SK-N-SH treated with all-trans-retinoic acid at 6 μM for 48 hours (cell line): ENCODE measurements at regions not wholly inside any gene's neighbourhood (a gene's known extent, or its start where the extent isn't known, plus 50 kb on each side); places are given as distances from the start of the nearest gene placed in this dataset.

Experiments used
- ATAC-seq: fragments of 200-7000 bp; cut with Tn5 transposase; 3 replicates; pipeline ENCODE4 v1.9.1; 2020; ENCODE audit warnings: mild to moderate bottlenecking, moderate library complexity
- ARNTL ChIP-seq: fragments of 450-650 bp; formaldehyde crosslinking; IDR thresholded peaks from 2 replicates; pipeline ENCODE4 v1.5.0; 2020; ENCODE audit warnings: low read depth, mild to moderate bottlenecking, moderate library complexity, borderline replicate concordance
- BACH2 ChIP-seq: fragments of 250-450 bp; sonication (Bioruptor Pico); IDR thresholded peaks from 2 replicates; pipeline ENCODE4 v1.9.0; 2021; ENCODE audit warnings: mild to moderate bottlenecking, borderline replicate concordance
- CSDC2 ChIP-seq: fragments of 250-450 bp; sonication (Bioruptor Pico); IDR thresholded peaks from 2 replicates; pipeline ENCODE4 v1.5.0; 2020; ENCODE audit warnings: mild to moderate bottlenecking, moderate library complexity
- CSRNP3 ChIP-seq: fragments of 250-450 bp; sonication (Bioruptor Pico); IDR thresholded peaks from 2 replicates; pipeline ENCODE4 v1.5.1; 2021; ENCODE audit warnings: mild to moderate bottlenecking, moderate library complexity
- ESRRG ChIP-seq: fragments of 250-450 bp; sonication (Bioruptor Pico); IDR thresholded peaks from 2 replicates; pipeline ENCODE4 v1.6.1; 2021; ENCODE audit warnings: mild to moderate bottlenecking
- GLIS3 ChIP-seq: fragments of 250-450 bp; sonication (Bioruptor Pico); IDR thresholded peaks from 2 replicates; pipeline ENCODE4 v1.5.0; 2020; ENCODE audit warnings: mild to moderate bottlenecking, moderate library complexity
- ISL1 ChIP-seq: fragments of 250-450 bp; sonication (Bioruptor Pico); IDR thresholded peaks from 2 replicates; pipeline ENCODE4 v2.1.2; 2022; ENCODE audit warnings: mild to moderate bottlenecking, moderate library complexity
- OSR1 ChIP-seq: fragments of 250-450 bp; sonication (Bioruptor Pico); IDR thresholded peaks from 2 replicates; pipeline ENCODE4 v1.8.0; 2022; ENCODE audit warnings: moderate library complexity, mild to moderate bottlenecking, inconsistent platforms
- PATZ1 ChIP-seq: fragments of 250-450 bp; sonication (Bioruptor Pico); IDR thresholded peaks from 2 replicates; pipeline ENCODE4 v1.8.0; 2020; ENCODE audit warnings: mild to moderate bottlenecking, moderate library complexity, borderline replicate concordance
- POU6F1 ChIP-seq: fragments of 250-450 bp; sonication (Bioruptor Pico); IDR thresholded peaks from 2 replicates; pipeline ENCODE4 v1.8.0; 2021; ENCODE audit warnings: low read depth, mild to moderate bottlenecking, moderate library complexity, borderline replicate concordance
- PPARA ChIP-seq: fragments of 250-450 bp; sonication (Bioruptor Pico); IDR thresholded peaks from 2 replicates; pipeline ENCODE4 v1.5.0; 2020; ENCODE audit warnings: mild to moderate bottlenecking, borderline replicate concordance
- RARB ChIP-seq: fragments of 250-450 bp; sonication (Bioruptor Pico); IDR thresholded peaks from 2 replicates; pipeline ENCODE4 v1.8.0; 2021; ENCODE audit warnings: mild to moderate bottlenecking, moderate library complexity
- SNAI2 ChIP-seq: fragments of 250-450 bp; sonication (Bioruptor Pico); IDR thresholded peaks from 2 replicates; pipeline ENCODE4 v1.5.0; 2020; ENCODE audit warnings: mild to moderate bottlenecking, moderate library complexity
- TCF4 ChIP-seq: fragments of 250-450 bp; sonication (Bioruptor Pico); IDR thresholded peaks from 2 replicates; pipeline ENCODE4 v1.8.0; 2021; ENCODE audit warnings: mild to moderate bottlenecking, moderate library complexity, borderline replicate concordance
- TOX ChIP-seq: fragments of 250-450 bp; sonication (Bioruptor Pico); IDR thresholded peaks from 2 replicates; pipeline ENCODE4 v1.8.0; 2021; ENCODE audit warnings: mild to moderate bottlenecking, moderate library complexity, borderline replicate concordance
- ZC3H10 ChIP-seq: fragments of 250-450 bp; sonication (Bioruptor Pico); IDR thresholded peaks from 2 replicates; pipeline ENCODE4 v1.5.1; 2021; ENCODE audit warnings: mild to moderate bottlenecking, moderate library complexity
- ZFP3 ChIP-seq: fragments of 250-450 bp; sonication (Bioruptor Pico); IDR thresholded peaks from 2 replicates; pipeline ENCODE4 v1.5.0; 2020; ENCODE audit warnings: mild to moderate bottlenecking, moderate library complexity
- ZNF565 ChIP-seq: fragments of 450-650 bp; formaldehyde crosslinking; conservative IDR thresholded peaks from 2 replicates; pipeline ENCODE4 v1.5.0; 2020; ENCODE audit warnings: low read depth, mild to moderate bottlenecking, moderate library complexity
- ZNF70 ChIP-seq: fragments of 450-650 bp; formaldehyde crosslinking; IDR thresholded peaks from 2 replicates; pipeline ENCODE4 v1.5.0; 2020; ENCODE audit warnings: mild to moderate bottlenecking, moderate library complexity
- ZNF8 ChIP-seq: fragments of 450-650 bp; formaldehyde crosslinking; IDR thresholded peaks from 2 replicates; pipeline ENCODE4 v1.5.0; 2020; ENCODE audit warnings: mild to moderate bottlenecking, moderate library complexity
- TF ChIP-seq, protein P1 (sequence below): fragments of 250-450 bp; sonication (Bioruptor Pico); IDR thresholded peaks from 2 replicates; pipeline ENCODE4 v1.5.0; 2020; ENCODE audit warnings: mild to moderate bottlenecking, moderate library complexity

DNA sequence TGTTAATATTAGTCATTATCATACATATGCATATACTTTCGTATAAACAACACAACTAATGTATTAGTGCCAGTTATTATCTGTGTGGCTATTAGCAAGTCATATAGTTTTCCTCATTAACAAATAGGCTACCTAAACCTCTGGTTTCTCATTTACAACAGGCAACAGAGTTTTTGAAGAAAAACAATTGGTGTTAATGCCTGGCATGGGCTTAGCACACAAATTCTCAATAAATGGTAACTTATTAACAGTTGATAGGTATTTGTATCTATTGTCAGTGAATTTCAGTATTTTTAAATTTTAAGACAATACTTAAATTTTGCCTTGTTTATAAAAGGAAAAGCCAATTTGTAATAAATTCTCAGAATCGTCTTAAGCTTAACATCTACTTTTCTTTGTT lies 182.5 kb downstream of the PMAIP1 start:
- no peak for ATAC-seq
- TF ChIP-seq ZFP3 (no peak), GLIS3 (CRISPR knock-in tag) (no peak), PATZ1 (CRISPR knock-in tag) (no peak), ISL1 (CRISPR knock-in tag) (no peak), ZNF70 (no peak), ZNF8 (no peak), BACH2 (no peak), RARB (CRISPR knock-in tag) (no peak), TOX (no peak)

DNA sequence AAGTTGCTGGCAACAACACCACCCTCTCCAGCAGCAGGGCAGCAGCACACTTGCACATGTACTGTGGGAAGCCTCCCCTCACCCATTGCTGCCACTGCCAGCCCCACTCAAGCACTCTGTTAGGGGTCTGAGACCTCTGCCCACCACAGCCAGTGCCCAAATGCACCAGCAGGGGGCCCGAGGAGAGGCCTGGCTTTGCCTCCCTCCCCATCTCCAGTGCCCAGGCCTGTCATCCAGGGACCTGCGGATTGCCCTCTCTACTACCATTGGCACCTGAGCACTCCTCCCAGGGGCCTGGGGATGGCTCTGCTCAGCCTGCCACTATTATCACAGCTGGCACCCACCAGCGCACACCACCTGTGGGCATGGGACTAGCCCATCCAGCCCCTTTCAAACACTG lies 175.7 kb downstream of the PMAIP1 start:
- no peak for ATAC-seq
- TF ChIP-seq CSDC2 (CRISPR knock-in tag) = no peak
- TF ChIP-seq, protein P1, sequence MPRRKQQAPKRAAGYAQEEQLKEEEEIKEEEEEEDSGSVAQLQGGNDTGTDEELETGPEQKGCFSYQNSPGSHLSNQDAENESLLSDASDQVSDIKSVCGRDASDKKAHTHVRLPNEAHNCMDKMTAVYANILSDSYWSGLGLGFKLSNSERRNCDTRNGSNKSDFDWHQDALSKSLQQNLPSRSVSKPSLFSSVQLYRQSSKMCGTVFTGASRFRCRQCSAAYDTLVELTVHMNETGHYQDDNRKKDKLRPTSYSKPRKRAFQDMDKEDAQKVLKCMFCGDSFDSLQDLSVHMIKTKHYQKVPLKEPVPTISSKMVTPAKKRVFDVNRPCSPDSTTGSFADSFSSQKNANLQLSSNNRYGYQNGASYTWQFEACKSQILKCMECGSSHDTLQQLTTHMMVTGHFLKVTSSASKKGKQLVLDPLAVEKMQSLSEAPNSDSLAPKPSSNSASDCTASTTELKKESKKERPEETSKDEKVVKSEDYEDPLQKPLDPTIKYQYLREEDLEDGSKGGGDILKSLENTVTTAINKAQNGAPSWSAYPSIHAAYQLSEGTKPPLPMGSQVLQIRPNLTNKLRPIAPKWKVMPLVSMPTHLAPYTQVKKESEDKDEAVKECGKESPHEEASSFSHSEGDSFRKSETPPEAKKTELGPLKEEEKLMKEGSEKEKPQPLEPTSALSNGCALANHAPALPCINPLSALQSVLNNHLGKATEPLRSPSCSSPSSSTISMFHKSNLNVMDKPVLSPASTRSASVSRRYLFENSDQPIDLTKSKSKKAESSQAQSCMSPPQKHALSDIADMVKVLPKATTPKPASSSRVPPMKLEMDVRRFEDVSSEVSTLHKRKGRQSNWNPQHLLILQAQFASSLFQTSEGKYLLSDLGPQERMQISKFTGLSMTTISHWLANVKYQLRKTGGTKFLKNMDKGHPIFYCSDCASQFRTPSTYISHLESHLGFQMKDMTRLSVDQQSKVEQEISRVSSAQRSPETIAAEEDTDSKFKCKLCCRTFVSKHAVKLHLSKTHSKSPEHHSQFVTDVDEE = no peak
- TF ChIP-seq ZNF8 = no peak
- TF ChIP-seq OSR1 (CRISPR knock-in tag) = no peak
- TF ChIP-seq ZC3H10 (CRISPR knock-in tag) = no peak
- no peak for TF ChIP-seq GLIS3 (CRISPR knock-in tag)
- no peak for TF ChIP-seq CSRNP3 (CRISPR knock-in tag)
- no peak for TF ChIP-seq ARNTL (CRISPR knock-in tag)
- no peak for TF ChIP-seq BACH2
- TF ChIP-seq ZNF565 (CRISPR knock-in tag) = no peak
- TF ChIP-seq SNAI2 (CRISPR knock-in tag) = no peak
- TF ChIP-seq PPARA = no peak
- no peak for TF ChIP-seq RARB (CRISPR knock-in tag)

DNA sequence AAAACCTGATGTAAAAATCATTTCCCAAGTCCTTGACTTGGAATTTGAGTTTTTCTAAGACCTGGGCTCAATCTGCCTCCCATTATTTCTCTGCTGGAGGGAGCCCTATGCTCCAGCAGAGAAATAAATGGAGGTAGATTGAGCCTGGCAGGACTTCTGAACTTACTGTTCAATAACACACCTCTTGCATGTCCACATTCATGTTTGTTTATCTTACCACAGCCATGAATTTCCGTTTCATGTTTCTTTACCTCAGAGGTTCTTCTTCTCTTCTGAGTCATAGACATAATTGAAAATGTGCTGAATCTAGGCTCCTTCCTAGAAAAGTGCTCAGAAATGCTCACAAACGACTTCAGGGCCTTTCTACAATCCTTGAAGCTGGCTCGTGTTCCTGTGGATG lies 170.8 kb downstream of the PMAIP1 start:
- no peak for ATAC-seq

More for the DNA sequence above, 170.8 kb downstream of the PMAIP1 start:
- TF ChIP-seq CSDC2 (CRISPR knock-in tag) = no peak
- no peak for TF ChIP-seq GLIS3 (CRISPR knock-in tag)
- no peak for TF ChIP-seq PPARA
- no peak for TF ChIP-seq BACH2
- no peak for TF ChIP-seq TCF4 (CRISPR knock-in tag)
- no peak for TF ChIP-seq CSRNP3 (CRISPR knock-in tag)
- TF ChIP-seq PATZ1 (CRISPR knock-in tag) = no peak
- no peak for TF ChIP-seq RARB (CRISPR knock-in tag)
- no peak for TF ChIP-seq ESRRG (CRISPR knock-in tag)
- TF ChIP-seq ZNF8 = no peak
- no peak for TF ChIP-seq ZNF565 (CRISPR knock-in tag)
- TF ChIP-seq ZC3H10 (CRISPR knock-in tag) = no peak
- TF ChIP-seq POU6F1 (CRISPR knock-in tag) = no peak
